Neuronal stem cell (in vitro differentiated cells): ENCODE measurements at regions not wholly inside any gene's neighbourhood (a gene's known extent, or its start where the extent isn't known, plus 50 kb on each side); places are given as distances from the start of the nearest gene placed in this dataset.

ENCODE experiments used
- DNase-seq: peaks from one replicate; pipeline ENCODE4 v3.0.0-alpha.2; 2013; ENCODE audit warnings: low spot score
- H2AFZ ChIP-seq: one replicate; pipeline ENCODE4 v1.6.1; 2013; ENCODE audit warnings: mild to moderate bottlenecking, low read length, inconsistent platforms
- H2AK5ac ChIP-seq: 2 replicates; pipeline ENCODE4 v1.6.1; 2013; ENCODE audit warnings: low read depth, mild to moderate bottlenecking, inconsistent platforms, low read length, moderate library complexity, mixed read lengths
- H2BK120ac ChIP-seq: 2 replicates; pipeline ENCODE4 v1.6.1; 2013; ENCODE audit warnings: low read depth, mild to moderate bottlenecking, inconsistent platforms, low read length, moderate library complexity, mixed read lengths
- H2BK12ac ChIP-seq: one replicate; pipeline ENCODE4 v1.6.1; 2013; ENCODE audit warnings: low read length, inconsistent platforms
- H2BK15ac ChIP-seq: 2 replicates; pipeline ENCODE4 v1.6.1; 2013; ENCODE audit warnings: mild to moderate bottlenecking, low read length, inconsistent platforms, mixed read lengths
- H2BK5ac ChIP-seq: one replicate; pipeline ENCODE4 v1.6.1; 2013; ENCODE audit warnings: inconsistent platforms, mild to moderate bottlenecking, low read length, moderate library complexity
- H3K14ac ChIP-seq: one replicate; pipeline ENCODE4 v1.6.1; 2013; ENCODE audit warnings: low read length, inconsistent platforms
- H3K18ac ChIP-seq: 2 replicates; pipeline ENCODE4 v1.6.1; 2013; ENCODE audit warnings: low read length, inconsistent platforms
- H3K23ac ChIP-seq: 2 replicates; pipeline ENCODE4 v1.6.1; 2013; ENCODE audit warnings: low read depth, mild to moderate bottlenecking, mixed read lengths, low read length, inconsistent platforms; ENCODE audit not compliant: poor library complexity
- H3K27ac ChIP-seq: replicated peaks from 3 replicates; pipeline ENCODE4 v1.5.1; 2013; ENCODE audit warnings: low read length, inconsistent platforms
- H3K27me3 ChIP-seq, 3 experiments: 2 replicates each; pipeline ENCODE4 v1.6.1; 2013; ENCODE audit warnings: low read length in 3 of 3, mild to moderate bottlenecking in 2 of 3, inconsistent platforms in 1 of 3, low read depth in 1 of 3, mixed read lengths in 1 of 3, moderate library complexity in 1 of 3; ENCODE audit not compliant: control insufficient read depth in 3 of 3, insufficient read depth in 3 of 3
- H3K36me3 ChIP-seq, 2 donors: replicated peaks in 1 of 2; 2 replicates each; pipeline ENCODE4 v1.6.1; 2013; ENCODE audit warnings: low read length in 2 of 2; ENCODE audit not compliant: control insufficient read depth in 2 of 2, insufficient read depth in 2 of 2
- H3K4ac ChIP-seq: 2 replicates; pipeline ENCODE4 v1.6.1; 2013; ENCODE audit warnings: inconsistent platforms, mild to moderate bottlenecking, low read length, moderate library complexity
- H3K4me1 ChIP-seq, 2 donors: 1 replicate in 1 of 2; 2 replicates in 1 of 2; pipeline ENCODE4 v1.6.1; 2013; ENCODE audit warnings: low read length in 2 of 2, low read depth in 1 of 2; ENCODE audit not compliant: control insufficient read depth in 2 of 2, insufficient read depth in 1 of 2
- H3K4me2 ChIP-seq: one replicate; pipeline ENCODE4 v1.6.1; 2013; ENCODE audit warnings: mild to moderate bottlenecking, low read length, inconsistent platforms; ENCODE audit not compliant: insufficient read depth, poor library complexity, severe bottlenecking
- H3K4me3 ChIP-seq, 2 donors: 2 replicates each; pipeline ENCODE4 v1.5.1; 2013; ENCODE audit warnings: low read length in 2 of 2, mild to moderate bottlenecking in 2 of 2, inconsistent platforms in 1 of 2, moderate library complexity in 1 of 2
- H3K79me1 ChIP-seq: one replicate; pipeline ENCODE4 v1.6.1; 2013; ENCODE audit warnings: low read depth, mild to moderate bottlenecking, inconsistent platforms, low read length, moderate library complexity
- H3K9ac ChIP-seq: one replicate; pipeline ENCODE4 v1.6.1; 2013; ENCODE audit warnings: mild to moderate bottlenecking, low read depth, low read length, inconsistent platforms; ENCODE audit not compliant: poor library complexity
- H3K9me3 ChIP-seq, 2 donors: replicated peaks in 1 of 2; 2 replicates each; pipeline versions ENCODE3 to v1.6.1; 2013; ENCODE audit warnings: low read length in 2 of 2, mild to moderate bottlenecking in 2 of 2, inconsistent platforms in 1 of 2, low read depth in 1 of 2, mixed read lengths in 1 of 2, moderate library complexity in 1 of 2; ENCODE audit not compliant: control insufficient read depth in 2 of 2, insufficient read depth in 1 of 2
- H4K8ac ChIP-seq: one replicate; pipeline ENCODE4 v1.6.1; 2013; ENCODE audit warnings: low read depth, mild to moderate bottlenecking, inconsistent platforms, low read length, moderate library complexity
- H4K91ac ChIP-seq: one replicate; pipeline ENCODE4 v1.6.1; 2013; ENCODE audit warnings: low read length, low read depth, mild to moderate bottlenecking, inconsistent platforms; ENCODE audit not compliant: poor library complexity
- WGBS, 2 donors: extraction: QIAGEN DNeasy Blood & Tissue Kit; methylation state at CpG; one replicate each; pipeline ENCODE4 v1.1.7; 2013; ENCODE audit warnings: missing lambda C conversion rate in 2 of 2, mixed read lengths in 1 of 2; ENCODE audit not compliant: insufficient read length in 2 of 2, insufficient replicate concordance in 1 of 2; ENCODE audit errors: extremely low coverage in 2 of 2; 5-methylcytosine and 5-hydroxymethylcytosine counted together

- Histone ChIP-seq H3K14ac (no peak overlapping the region), H4K8ac (no peak overlapping the region), H3K23ac (no peak overlapping the region), H4K91ac (no peak overlapping the region), H3K9ac (no peak overlapping the region), H2BK12ac (no peak overlapping the region), H2BK15ac (no peak overlapping the region), H2AK5ac (no peak overlapping the region), H3K36me3 (peaks cover 0 to under 1% of the 10 kb centered on the region in 2 donors), H2BK5ac (no peak overlapping the region), H3K4me1 (peaks cover 0 to 2% of the 10 kb centered on the region in 2 donors), H2AFZ (no peak overlapping the region), H3K9me3 (no peaks in the 10 kb centered on the region), H3K4me3 (no peak overlapping the region), H3K4me2 (no peak overlapping the region), H3K18ac (no peak overlapping the region), H3K27ac (no peak overlapping the region), H3K4ac (no peak overlapping the region), H3K79me1 (no peaks in the 10 kb centered on the region), H3K27me3 (peaks cover 0 to 3% (median 0%) of the 10 kb centered on the region in 3 experiments), H2BK120ac (no peak overlapping the region)
- DNase-seq, result no peak
- WGBS, 2 donors, result no CpG with 5 or more reads among the region's 2 CpGs
These were observed 103.4 kb upstream of the IGSF10 start for GRCh38 chr3:151564261-151564660.

- no peak overlapping the region for H3K23ac ChIP-seq
- H3K4ac ChIP-seq, result no peak overlapping the region
- no peak overlapping the region for H3K18ac ChIP-seq
- H2AFZ ChIP-seq, result no peak overlapping the region
- no peak overlapping the region for H3K9ac ChIP-seq
- no CpG with 5 or more reads among the region's 2 CpGs for WGBS, 2 donors
- no peak overlapping the region for H4K8ac ChIP-seq
- peaks cover 0 to 2% of the 10 kb centered on the region in 2 donors for H3K4me1 ChIP-seq
- H2BK120ac ChIP-seq, result no peak overlapping the region
- no peak overlapping the region for H2BK12ac ChIP-seq
- H3K4me3 ChIP-seq, result no peak overlapping the region
- no peaks in the 10 kb centered on the region for H3K9me3 ChIP-seq
- H2BK15ac ChIP-seq, result no peak overlapping the region
- H3K14ac ChIP-seq, result no peak overlapping the region
- no peak overlapping the region for H3K4me2 ChIP-seq
- DNase-seq, result no peak
- H3K79me1 ChIP-seq, result no peaks in the 10 kb centered on the region
- no peak overlapping the region for H2AK5ac ChIP-seq
- H3K27ac ChIP-seq, result no peak overlapping the region
- no peak overlapping the region for H2BK5ac ChIP-seq
- H3K36me3 ChIP-seq, result no peaks in the 10 kb centered on the region
- H3K27me3 ChIP-seq, result peaks cover 0 to 3% (median 0%) of the 10 kb centered on the region in 3 experiments
- H4K91ac ChIP-seq, result no peak overlapping the region
These were observed 102.4 kb upstream of the IGSF10 start for GRCh38 chr3:151563305-151563704.

DNA sequence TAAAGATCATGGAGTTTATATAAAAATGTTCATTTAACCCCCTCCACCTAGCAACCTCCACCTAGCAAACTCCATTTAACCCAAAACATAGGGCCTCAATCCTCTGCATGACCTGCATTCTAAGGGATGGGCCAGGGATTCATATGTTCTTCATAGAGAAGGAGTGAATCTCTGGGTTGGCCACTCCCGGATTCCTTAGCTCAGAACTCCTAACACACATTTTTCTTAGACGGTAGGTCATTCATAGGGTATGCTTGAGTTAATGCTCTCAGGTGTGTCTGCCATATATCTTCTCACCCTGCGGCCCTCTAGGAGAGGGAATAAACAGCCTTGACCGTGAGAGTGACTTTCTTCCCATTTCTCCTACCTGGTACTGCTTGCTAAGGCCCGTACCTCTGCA lies 102.0 kb upstream of the IGSF10 start:
- Histone ChIP-seq H2BK5ac (no peak overlapping the region), H2BK15ac (no peak overlapping the region), H2BK120ac (no peak overlapping the region), H3K36me3 (no peaks in the 10 kb centered on the region), H3K23ac (no peak overlapping the region), H4K91ac (no peak overlapping the region), H3K27ac (no peak overlapping the region), H3K14ac (no peak overlapping the region), H3K9me3 (no peaks in the 10 kb centered on the region), H2BK12ac (no peak overlapping the region), H3K4ac (no peak overlapping the region), H3K4me3 (no peak overlapping the region), H2AFZ (no peak overlapping the region), H3K18ac (no peak overlapping the region), H3K4me2 (no peak overlapping the region), H3K27me3 (peaks cover 0 to 3% (median 0%) of the 10 kb centered on the region in 3 experiments), H3K4me1 (peaks cover 0 to 2% of the 10 kb centered on the region in 2 donors), H3K9ac (no peak overlapping the region), H3K79me1 (no peaks in the 10 kb centered on the region), H4K8ac (no peak overlapping the region), H2AK5ac (no peak overlapping the region)
- DNase-seq, result no peak
- WGBS, 2 donors, result no CpG with 5 or more reads among the region's 5 CpGs

GRCh38 chr3:151561878-151562277 lies 101.0 kb upstream of the IGSF10 start:
- Histone ChIP-seq H2AK5ac (no peak overlapping the region), H3K27ac (no peak overlapping the region), H2AFZ (no peak overlapping the region), H3K23ac (no peak overlapping the region), H3K4me2 (no peak overlapping the region), H2BK5ac (no peak overlapping the region), H3K36me3 (no peaks in the 10 kb centered on the region), H3K4me1 (peaks cover 0 to 2% of the 10 kb centered on the region in 2 donors), H3K18ac (no peak overlapping the region), H2BK15ac (no peak overlapping the region), H3K79me1 (no peaks in the 10 kb centered on the region), H3K27me3 (peaks cover 0 to 2% (median 0%) of the 10 kb centered on the region in 3 experiments), H4K91ac (no peak overlapping the region), H3K14ac (no peak overlapping the region), H2BK12ac (no peak overlapping the region), H3K4me3 (no peak overlapping the region), H2BK120ac (no peak overlapping the region), H4K8ac (no peak overlapping the region), H3K9me3 (no peaks in the 10 kb centered on the region), H3K4ac (no peak overlapping the region), H3K9ac (no peak overlapping the region)
- WGBS, 2 donors, result no CpG with 5 or more reads among the region's 3 CpGs
- no peak for DNase-seq
